HG02884 (cell line): ENCODE measurements at regions not wholly inside any gene's neighbourhood (a gene's known extent, or its start where the extent isn't known, plus 50 kb on each side); places are given as distances from the start of the nearest gene placed in this dataset.

ENCODE experiments used
- ATAC-seq: cut with Tn5 transposase; IDR thresholded peaks from one replicate; pipeline ENCODE4 v1.9.1; 2021; ENCODE audit warnings: mild to moderate bottlenecking, moderate library complexity; ENCODE audit not compliant: unreplicated experiment

GRCh38 chr6:14674867-14675648 lies 557.5 kb downstream of the CD83 start:
- no peak for ATAC-seq

DNA sequence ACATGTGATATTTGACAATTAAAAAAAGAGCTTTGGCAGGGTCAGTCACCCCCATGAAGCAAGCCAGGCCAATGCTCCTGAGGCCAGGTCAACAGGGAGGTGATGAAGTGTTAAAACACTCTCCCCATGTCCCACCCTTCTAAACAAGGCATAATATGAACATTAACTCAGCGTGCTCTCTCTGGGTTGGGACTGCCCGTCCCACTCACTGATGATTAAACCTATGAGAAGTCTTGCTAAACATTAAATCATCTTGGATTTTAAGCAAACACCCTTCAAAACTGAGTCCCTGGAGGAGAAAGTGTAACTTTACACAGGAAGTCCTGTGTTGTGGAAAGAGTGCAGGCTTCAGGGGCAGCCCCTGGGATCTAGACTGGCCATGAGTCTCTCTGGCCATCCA lies 558.5 kb downstream of the CD83 start:
- ATAC-seq, result no peak

DNA sequence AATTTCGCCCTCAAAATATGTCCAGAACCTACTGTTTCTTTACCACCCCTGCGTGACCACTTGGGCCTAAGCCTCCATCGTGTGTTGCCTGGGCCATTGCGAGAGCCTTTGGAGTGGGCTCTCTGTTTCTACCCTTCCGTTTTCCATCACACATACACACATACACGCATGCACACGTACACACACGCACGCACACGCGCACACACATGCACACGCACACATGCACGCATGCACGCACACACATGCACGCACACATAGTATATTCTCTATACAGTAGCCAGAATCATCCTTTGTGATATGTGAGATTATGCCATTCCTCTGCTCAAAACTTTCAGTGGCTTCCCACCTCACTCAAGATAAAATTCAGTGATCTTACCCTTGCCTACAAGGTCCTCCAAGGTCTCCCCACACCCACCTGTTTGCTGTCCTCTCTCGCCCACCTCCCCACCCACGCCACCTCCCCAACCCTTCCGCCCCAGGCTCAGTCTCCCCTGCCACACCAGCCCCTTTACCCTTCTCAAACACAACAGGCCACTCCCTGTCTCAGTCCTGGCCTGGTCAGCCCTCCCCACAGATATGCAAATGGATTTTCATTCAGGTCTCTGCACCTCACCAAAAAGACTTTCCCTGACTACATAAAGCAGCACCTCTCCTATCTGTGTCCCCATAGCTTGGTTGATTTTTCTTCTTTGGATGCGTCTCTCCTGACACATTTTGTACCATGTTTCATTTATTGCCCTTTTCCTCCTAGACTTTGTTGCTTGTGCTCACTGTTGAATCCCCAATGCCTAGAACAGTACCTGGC lies 559.6 kb downstream of the CD83 start:
- ATAC-seq, result no peak

DNA sequence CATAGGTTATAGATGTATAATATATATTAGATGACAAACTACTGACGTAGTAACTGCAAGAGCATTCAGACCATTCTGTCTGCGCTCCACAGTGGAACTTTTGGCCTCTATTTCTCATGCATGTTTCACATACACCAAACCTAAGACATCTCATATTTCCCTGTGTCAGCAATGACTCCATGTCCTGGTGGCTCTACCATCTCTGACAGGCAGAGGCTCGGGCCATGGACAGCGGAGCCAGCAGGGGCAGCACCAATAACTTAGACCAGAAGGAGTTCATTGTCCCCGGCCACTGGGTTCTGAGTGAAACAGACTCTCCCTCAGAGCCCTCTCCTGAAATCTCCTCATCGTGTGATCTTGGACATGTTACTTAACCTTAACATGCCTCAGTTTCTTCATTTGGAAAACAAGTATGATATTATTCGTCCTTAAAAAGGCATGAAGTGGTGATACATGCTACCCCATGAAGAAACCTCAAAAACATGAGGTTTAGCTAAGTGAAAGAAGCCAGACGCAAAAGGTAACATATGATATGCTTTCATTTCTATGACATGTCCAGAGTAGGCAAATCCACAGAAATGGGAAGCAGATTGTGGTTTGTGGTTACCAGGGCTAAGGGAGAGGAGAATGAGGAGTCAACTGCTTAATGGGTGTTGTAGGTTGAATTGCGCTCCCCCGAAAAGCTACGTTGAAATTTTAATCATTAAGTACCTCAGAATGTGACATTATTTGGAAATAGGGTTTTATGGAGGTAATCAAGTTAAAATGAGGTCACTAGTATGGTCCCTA lies 564.0 kb upstream of the JARID2 start:
- no peak for ATAC-seq

DNA sequence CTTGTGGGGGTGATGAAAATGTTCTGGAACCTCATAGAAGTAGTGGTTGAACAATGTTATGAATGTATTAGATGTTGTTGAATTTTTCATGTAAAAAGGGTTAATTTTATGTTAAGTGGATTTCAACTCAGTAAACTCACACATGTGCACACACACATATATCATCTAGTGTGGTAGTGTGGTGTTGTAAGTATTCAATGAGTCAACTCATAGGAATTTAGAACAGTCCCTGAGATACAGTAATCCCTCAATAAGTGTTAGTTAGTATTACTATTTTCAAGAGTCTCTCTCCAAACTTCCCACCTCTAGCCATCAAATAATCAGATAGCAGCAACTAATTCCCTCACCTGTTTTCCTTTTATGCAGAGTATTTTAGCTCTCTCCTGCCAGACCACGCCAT lies 563.1 kb upstream of the JARID2 start:
- no peak for ATAC-seq

DNA sequence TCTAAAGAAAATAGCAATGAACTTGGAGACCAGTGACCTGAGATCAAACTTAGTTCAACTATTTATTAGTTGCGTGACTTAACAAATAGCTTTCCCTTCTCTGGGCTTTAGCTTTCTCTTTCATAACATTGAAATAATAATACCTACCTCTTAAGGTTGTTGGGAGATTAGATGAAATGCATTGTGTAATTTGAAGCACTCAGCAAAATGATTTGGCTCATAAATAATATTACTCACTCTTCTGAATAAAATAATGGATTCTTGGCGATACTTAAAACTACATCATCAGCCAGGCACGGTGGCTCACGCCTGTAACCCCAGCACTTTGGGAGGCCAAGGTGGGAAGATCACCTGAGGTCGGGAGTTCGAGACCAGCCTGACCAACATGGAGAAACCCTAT lies 556.2 kb upstream of the JARID2 start:
- ATAC-seq, result no peak

GRCh38 chr6:14690120-14691056 lies 555.5 kb upstream of the JARID2 start:
- ATAC-seq, result no peak

DNA sequence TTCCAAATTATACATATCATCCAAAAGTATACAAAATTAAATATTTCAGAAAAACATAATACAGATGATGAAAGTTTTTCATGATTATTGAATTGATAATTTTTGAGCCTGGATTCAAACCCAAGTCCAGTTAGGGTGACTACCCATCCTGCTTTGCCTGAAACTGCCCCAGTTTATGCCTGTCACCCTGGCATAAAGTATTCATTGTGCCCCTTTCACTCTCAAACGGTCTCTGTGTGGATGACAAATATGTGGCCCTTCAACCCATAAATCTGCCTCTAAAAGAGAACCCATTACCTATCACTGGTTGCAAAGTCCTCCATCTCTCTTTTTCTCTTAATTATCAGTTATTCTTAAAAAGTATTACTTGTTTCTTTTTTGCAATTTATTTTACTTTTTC lies 553.7 kb upstream of the JARID2 start:
- no peak for ATAC-seq

DNA sequence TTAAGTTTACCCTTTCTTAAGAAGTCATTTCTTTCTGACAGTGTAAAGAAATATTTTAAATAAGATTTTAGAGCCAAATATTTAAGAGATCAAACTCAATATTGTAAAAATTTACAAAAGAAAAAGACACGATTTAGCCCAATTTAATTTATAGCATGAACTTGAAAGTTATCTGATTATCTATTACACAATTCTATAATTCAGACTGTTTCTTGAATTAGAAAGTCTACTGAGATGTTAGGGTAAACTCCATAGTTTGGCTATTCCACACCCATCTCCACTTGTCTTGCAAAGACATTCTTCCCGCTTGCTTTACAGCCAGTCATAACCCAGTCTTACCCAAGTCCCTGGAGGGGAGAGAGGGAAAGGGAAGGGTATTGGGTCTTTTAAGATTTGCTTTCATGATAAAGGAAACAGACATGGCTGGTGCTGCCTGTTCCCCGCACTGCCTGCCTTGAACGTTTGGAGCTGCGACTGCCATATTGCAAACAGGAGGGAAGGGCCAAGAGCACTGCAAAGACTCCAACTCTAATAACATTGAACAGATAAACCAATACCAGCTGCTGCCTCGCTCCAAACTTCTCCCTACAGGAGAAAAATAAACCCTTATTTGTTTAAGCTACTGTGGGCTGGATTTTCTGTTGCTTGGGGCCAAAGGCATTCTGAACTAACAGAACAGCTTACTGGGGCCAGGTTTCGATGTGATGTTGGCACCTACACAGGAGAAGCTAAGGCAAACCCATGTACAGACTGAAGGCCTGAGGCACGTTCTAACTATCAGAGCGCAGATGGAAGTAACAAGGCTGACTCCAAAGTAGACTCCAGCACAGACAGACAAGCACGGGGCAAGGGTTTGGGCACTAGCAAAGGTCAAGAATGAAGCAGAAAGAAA lies 552.3 kb upstream of the JARID2 start:
- ATAC-seq, result no peak

GRCh38 chr6:14694308-14694707 lies 551.6 kb upstream of the JARID2 start:
- no peak for ATAC-seq

DNA sequence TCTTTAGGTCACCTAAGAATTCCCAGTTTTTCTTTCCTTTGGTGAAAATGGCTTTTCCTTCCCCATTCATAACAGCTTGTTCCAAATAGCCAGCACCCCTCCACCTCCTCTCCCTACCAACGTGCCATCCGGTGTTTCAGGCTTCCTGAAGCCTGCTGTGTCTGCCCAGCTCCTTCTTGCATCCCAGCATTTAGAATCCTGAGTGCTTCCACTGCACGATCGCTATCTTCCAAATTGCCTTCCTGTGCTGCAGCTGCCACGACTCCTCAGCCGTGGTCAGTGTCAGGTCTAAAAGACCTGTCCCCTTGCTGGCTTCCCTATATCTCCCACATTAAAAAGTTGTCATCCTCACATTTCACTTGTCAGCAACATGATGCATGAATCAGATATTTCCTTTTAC lies 550.3 kb upstream of the JARID2 start:
- ATAC-seq, result no peak

GRCh38 chr6:14696367-14696766 lies 549.5 kb upstream of the JARID2 start:
- no peak for ATAC-seq

GRCh38 chr6:14697427-14697826 lies 548.4 kb upstream of the JARID2 start:
- no peak for ATAC-seq

DNA sequence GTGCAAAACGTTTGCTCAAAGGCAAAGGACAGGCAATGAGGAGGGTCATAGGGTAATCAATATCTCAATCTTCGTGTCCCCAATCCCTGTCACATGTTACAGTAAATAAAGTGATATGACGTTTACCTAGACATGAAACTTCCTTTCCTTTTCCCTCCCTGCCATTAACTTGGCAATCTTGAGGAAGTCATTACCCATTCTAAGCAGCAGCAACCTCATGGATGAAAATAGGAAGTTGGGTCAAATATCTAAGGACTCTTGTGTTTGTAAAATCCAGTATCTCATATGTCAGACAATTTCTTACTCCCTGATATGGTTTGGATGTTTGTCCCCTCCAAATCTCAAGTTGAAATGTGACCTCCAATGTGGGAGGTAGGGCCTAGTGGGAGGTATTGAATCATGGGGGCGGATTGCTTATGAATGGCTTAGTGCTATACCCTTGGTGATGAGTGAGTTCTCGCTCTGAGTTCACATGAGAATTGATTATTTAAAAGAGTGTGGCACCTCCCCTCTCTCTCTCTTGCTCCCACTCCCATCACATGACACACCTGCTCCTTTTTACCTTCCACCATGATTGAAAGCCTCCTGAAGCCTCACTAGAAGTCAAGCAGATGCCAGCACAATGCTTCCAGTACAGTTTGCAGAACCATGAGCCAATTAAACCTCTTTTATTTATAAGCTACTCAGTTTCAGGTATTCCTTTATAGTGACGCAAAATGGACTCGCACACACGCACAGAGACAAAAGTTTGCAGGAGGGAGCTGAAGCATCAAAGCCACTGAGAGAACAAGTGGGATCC lies 545.9 kb upstream of the JARID2 start:
- ATAC-seq, result no peak

DNA sequence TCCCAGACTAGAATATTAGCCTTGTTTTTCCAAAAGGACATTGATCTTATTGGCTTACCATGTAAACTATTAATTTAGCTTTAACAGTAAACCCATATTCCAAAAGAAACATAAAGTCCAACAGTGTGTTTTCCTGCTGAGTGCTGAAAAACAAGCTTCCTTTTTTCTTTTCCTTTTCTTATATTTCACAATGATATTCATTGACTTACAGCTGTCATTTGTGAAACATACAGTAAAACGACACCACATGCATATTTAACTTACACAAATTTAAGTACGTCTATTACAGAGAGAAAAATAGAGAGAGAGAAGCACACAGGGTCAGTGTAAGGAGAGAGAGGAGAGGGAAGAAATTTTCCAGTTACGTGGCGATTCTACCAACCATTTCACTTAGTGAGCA lies 543.9 kb upstream of the JARID2 start:
- no peak for ATAC-seq

DNA sequence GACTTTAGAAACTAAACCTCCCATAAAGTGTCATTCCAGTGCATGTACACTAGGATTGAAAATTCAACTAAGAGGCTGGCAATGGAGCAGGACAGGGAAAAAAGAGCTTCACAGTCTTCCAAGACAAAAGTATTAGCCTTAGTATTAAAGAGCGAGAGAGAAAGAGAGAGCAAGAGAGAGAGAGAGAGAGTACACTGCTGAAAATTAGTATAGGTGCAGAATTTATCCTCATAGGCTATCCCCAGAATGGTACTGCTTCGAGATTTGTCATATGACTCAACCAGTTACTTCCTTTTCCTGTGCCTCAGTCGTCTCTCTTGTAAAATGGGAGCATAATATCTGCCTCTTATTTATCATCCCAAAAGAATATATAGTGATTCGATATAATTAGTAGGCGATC lies 543.2 kb upstream of the JARID2 start:
- no peak for ATAC-seq

GRCh38 chr6:14703586-14703985 lies 542.3 kb upstream of the JARID2 start:
- no peak for ATAC-seq

GRCh38 chr6:14704383-14705271 lies 541.2 kb upstream of the JARID2 start:
- no peak for ATAC-seq
